Tibial nerve (tissue), 4 donors: ENCODE measurements at regions not wholly inside any gene's neighbourhood (a gene's known extent, or its start where the extent isn't known, plus 50 kb on each side); places are given as distances from the start of the nearest gene placed in this dataset.

ENCODE experiments used
- DNase-seq, 2 donors: peaks; one replicate each; pipeline ENCODE4 v3.0.0-alpha.2; 2019; ENCODE audit warnings: low spot score in 2 of 2
- H3K27ac ChIP-seq, 4 donors: fragments of 200-600 bp; sonication (generic) in 3 of 4; one replicate each; pipeline ENCODE4 v1.5.1; 2017 to 2019; ENCODE audit warnings: mild to moderate bottlenecking in 1 of 4
- H3K27me3 ChIP-seq, 2 donors: fragments of 200-600 bp; sonication (generic) in 1 of 2; one replicate each; pipeline versions ENCODE4 v1.5.1 to v1.6.0; 2017 to 2019
- H3K36me3 ChIP-seq, 3 donors: fragments of 200-600 bp; sonication (generic); one replicate each; pipeline ENCODE4 v1.5.1; 2018 to 2019
- H3K4me1 ChIP-seq, 4 donors: fragments of 200-600 bp; sonication (generic) in 3 of 4; one replicate each; pipeline ENCODE4 v1.5.1; 2017 to 2019
- H3K4me3 ChIP-seq, 4 donors: fragments of 200-600 bp; sonication (generic) in 3 of 4; one replicate each; pipeline ENCODE4 v1.5.1; 2017 to 2019; ENCODE audit warnings: mild to moderate bottlenecking in 1 of 4, moderate library complexity in 1 of 4
- H3K9me3 ChIP-seq, 4 donors: fragments of 200-600 bp; sonication (generic) in 3 of 4; one replicate each; pipeline ENCODE4 v1.5.1; 2017 to 2019
- CTCF ChIP-seq, 5 experiments: fragments of 200-600 bp in 3 of 5; fragments of 450-650 bp in 2 of 5; sonication (generic) in 3 of 5; IDR thresholded peaks; one replicate each; pipeline ENCODE4 v1.5.1; 2016 to 2019; ENCODE audit warnings: antibody characterized with exemption in 5 of 5, mild to moderate bottlenecking in 3 of 5, moderate library complexity in 2 of 5
- EP300 ChIP-seq, 2 donors: sonication (generic); formaldehyde crosslinking; IDR thresholded peaks; one replicate each; pipeline ENCODE4 v1.6.1; 2017; ENCODE audit warnings: antibody characterized with exemption in 2 of 2, mild to moderate bottlenecking in 1 of 2
- POLR2A ChIP-seq, 2 donors: fragments of 450-650 bp; IDR thresholded peaks; one replicate each; pipeline ENCODE4 v1.6.1; 2017; ENCODE audit warnings: antibody characterized with exemption in 2 of 2, mild to moderate bottlenecking in 2 of 2, moderate library complexity in 2 of 2
- WGBS, 2 donors: methylation state at CpG; one replicate each; pipeline ENCODE4 v1.1.5; 2018; 5-methylcytosine and 5-hydroxymethylcytosine counted together

GRCh38 chr11:111120161-111120560, 125.4 kb upstream of the POU2AF2 start:
- Histone ChIP-seq H3K27me3 (no peaks in the 10 kb centered on the region), H3K4me1 (no peaks in the 10 kb centered on the region), H3K36me3 (no peaks in the 10 kb centered on the region), H3K9me3 (no peaks in the 10 kb centered on the region), H3K27ac (no peak overlapping the region), H3K4me3 (no peak overlapping the region)
- WGBS, 2 donors = 72 to 74% methylated on average over 10 of the region's 10 CpGs
- TF ChIP-seq EP300 (IDR thresholded peaks at IDR 0.05) (no peak), POLR2A (IDR thresholded peaks at IDR 0.05) (no peak), CTCF (IDR thresholded peaks at IDR 0.05) (no peak)
- no peak for DNase-seq

GRCh38 chr11:111119751-111120150, 125.8 kb upstream of the POU2AF2 start:
- no peaks in the 10 kb centered on the region for H3K27me3 ChIP-seq
- WGBS, 2 donors = 86 to 87% methylated on average over 3 of the region's 3 CpGs
- no peaks in the 10 kb centered on the region for H3K9me3 ChIP-seq
- no peak for DNase-seq
- no peaks in the 10 kb centered on the region for H3K36me3 ChIP-seq
- TF ChIP-seq POLR2A (IDR thresholded peaks at IDR 0.05) (no peak), CTCF (IDR thresholded peaks at IDR 0.05) (no peak), EP300 (IDR thresholded peaks at IDR 0.05) (no peak)
- H3K4me3 ChIP-seq = no peak overlapping the region
- H3K27ac ChIP-seq = no peak overlapping the region
- H3K4me1 ChIP-seq = no peaks in the 10 kb centered on the region

- 47 to 50% methylated on average over 1 of the region's 1 CpG for WGBS, 2 donors
- no peak for TF ChIP-seq EP300 (IDR thresholded peaks at IDR 0.05)
- TF ChIP-seq CTCF (IDR thresholded peaks at IDR 0.05) = no peak
- no peak for TF ChIP-seq POLR2A (IDR thresholded peaks at IDR 0.05)
These were observed 129.6 kb upstream of the POU2AF2 start for GRCh38 chr11:111115890-111116289.

GRCh38 chr11:111114091-111114490, 131.4 kb upstream of the POU2AF2 start:
- DNase-seq = no peak
- TF ChIP-seq CTCF (IDR thresholded peaks at IDR 0.05) (no peak), POLR2A (IDR thresholded peaks at IDR 0.05) (no peak), EP300 (IDR thresholded peaks at IDR 0.05) (no peak)
- Histone ChIP-seq H3K4me1 (no peaks in the 10 kb centered on the region), H3K27me3 (no peaks in the 10 kb centered on the region), H3K36me3 (no peaks in the 10 kb centered on the region), H3K27ac (no peak overlapping the region), H3K9me3 (no peaks in the 10 kb centered on the region), H3K4me3 (no peak overlapping the region)

More at GRCh38 chr11:111115890-111116289, 129.6 kb upstream of the POU2AF2 start:
- no peaks in the 10 kb centered on the region for H3K36me3 ChIP-seq
- no peak for DNase-seq
- H3K4me1 ChIP-seq = no peaks in the 10 kb centered on the region
- H3K27ac ChIP-seq = no peak overlapping the region
- H3K4me3 ChIP-seq = no peak overlapping the region
- H3K27me3 ChIP-seq = no peaks in the 10 kb centered on the region
- no peaks in the 10 kb centered on the region for H3K9me3 ChIP-seq

- DNase-seq = no peak
- Histone ChIP-seq H3K4me3 (no peak overlapping the region), H3K9me3 (no peaks in the 10 kb centered on the region), H3K27ac (no peak overlapping the region), H3K36me3 (no peaks in the 10 kb centered on the region), H3K4me1 (no peaks in the 10 kb centered on the region), H3K27me3 (no peaks in the 10 kb centered on the region)
- 40 to 63% methylated on average over 1 of the region's 1 CpG for WGBS, 2 donors
- TF ChIP-seq CTCF (IDR thresholded peaks at IDR 0.05) (no peak), EP300 (IDR thresholded peaks at IDR 0.05) (no peak), POLR2A (IDR thresholded peaks at IDR 0.05) (no peak)
These were observed 132.9 kb upstream of the POU2AF2 start for GRCh38 chr11:111112614-111113013.
